Gastroesophageal sphincter (tissue), 4 donors: ENCODE measurements at regions not wholly inside any gene's neighbourhood (a gene's known extent, or its start where the extent isn't known, plus 50 kb on each side); places are given as distances from the start of the nearest gene placed in this dataset.

ENCODE experiments used
- ATAC-seq: fragments of 150-250 bp; one replicate; pipeline ENCODE4 v1.9.1; 2016; ENCODE audit warnings: mild to moderate bottlenecking, moderate library complexity
- H3K27ac ChIP-seq, 4 donors: fragments of 200-600 bp; sonication (generic) in 3 of 4; 1 replicate in 3 of 4; 2 replicates in 1 of 4; pipeline ENCODE4 v1.5.1; 2016 to 2019
- H3K27me3 ChIP-seq: fragments of 200-600 bp; sonication (generic); one replicate; pipeline ENCODE4 v1.5.1; 2019
- H3K36me3 ChIP-seq, 2 donors: fragments of 200-600 bp; sonication (generic); one replicate each; pipeline ENCODE4 v1.5.1; 2019; ENCODE audit warnings: control low read depth in 1 of 2
- H3K4me1 ChIP-seq, 3 donors: fragments of 200-600 bp; sonication (generic); 1 replicate in 2 of 3; 2 replicates in 1 of 3; pipeline ENCODE4 v1.5.1; 2016 to 2019; ENCODE audit warnings: control low read depth in 2 of 3
- H3K4me3 ChIP-seq, 2 donors: fragments of 200-600 bp; sonication (generic); one replicate each; pipeline ENCODE4 v1.5.1; 2019; ENCODE audit warnings: mild to moderate bottlenecking in 1 of 2, moderate library complexity in 1 of 2
- H3K9me3 ChIP-seq, 3 donors: fragments of 200-600 bp; sonication (generic); one replicate each; pipeline ENCODE4 v1.5.1; 2017 to 2019; ENCODE audit warnings: control low read depth in 2 of 3
- EP300 ChIP-seq: sonication (generic); formaldehyde crosslinking; IDR thresholded peaks from one replicate; pipeline ENCODE4 v1.6.1; 2017; ENCODE audit warnings: antibody characterized with exemption, mild to moderate bottlenecking
- POLR2A ChIP-seq, 2 donors: fragments of 450-650 bp; IDR thresholded peaks; one replicate each; pipeline ENCODE4 v1.6.1; 2017; ENCODE audit warnings: antibody characterized with exemption in 2 of 2, mild to moderate bottlenecking in 2 of 2, moderate library complexity in 1 of 2
- POLR2AphosphoS5 ChIP-seq: sonication (generic); formaldehyde crosslinking; IDR thresholded peaks from one replicate; pipeline ENCODE4 v1.6.1; 2017; ENCODE audit warnings: antibody characterized with exemption
- WGBS, 2 donors: methylation state at CpG; one replicate each; pipeline ENCODE4 v1.1.5; 2018; ENCODE audit warnings: low coverage in 1 of 2; 5-methylcytosine and 5-hydroxymethylcytosine counted together
- TF ChIP-seq, protein P1 (sequence below), 4 experiments: fragments of 200-600 bp in 2 of 4; fragments of 450-650 bp in 2 of 4; sonication (generic) in 1 of 4; IDR thresholded peaks; one replicate each; pipeline ENCODE4 v1.5.1; 2017 to 2019; ENCODE audit warnings: antibody characterized with exemption in 4 of 4, mild to moderate bottlenecking in 2 of 4, moderate library complexity in 2 of 4

DNA sequence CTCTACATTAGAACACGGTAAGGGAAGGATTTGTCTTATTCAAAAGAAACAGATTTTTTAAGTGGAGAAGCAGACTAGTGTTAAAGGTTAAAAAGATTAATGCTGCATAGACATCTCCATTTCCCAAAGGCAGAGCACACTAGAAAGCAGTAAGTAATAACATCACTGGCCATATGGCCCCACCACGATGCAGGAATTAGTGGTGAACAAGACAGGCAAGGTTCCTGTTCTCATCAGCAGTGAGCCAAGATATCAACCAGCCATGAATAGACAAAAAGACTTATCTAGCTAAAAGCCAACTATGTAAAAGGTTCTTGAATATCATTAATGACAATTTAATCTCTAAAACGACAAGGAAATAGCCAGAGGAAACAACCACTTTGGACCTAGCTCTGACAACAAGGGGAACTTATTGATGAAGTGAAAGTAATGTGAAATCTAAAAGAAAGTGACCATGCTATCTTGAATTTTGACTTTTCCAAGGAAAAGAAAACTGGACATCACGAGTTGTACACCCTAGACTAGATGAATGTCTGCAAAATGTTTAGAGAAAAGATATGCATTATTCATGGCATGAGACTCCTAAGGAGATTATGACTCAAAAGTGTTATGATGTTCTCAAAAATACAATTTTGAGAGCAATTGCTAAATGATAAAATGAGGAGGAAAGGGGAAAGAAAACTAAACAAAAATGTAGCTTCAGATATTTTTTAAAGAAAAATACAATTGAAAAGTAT is 157.9 kb upstream of the STXBP5 start:
- no peaks in the 10 kb centered on the region for H3K36me3 ChIP-seq
- H3K9me3 ChIP-seq: peaks cover 0 to 10% (median 0%) of the 10 kb centered on the region in 3 donors
- H3K27ac ChIP-seq: no peak overlapping the region
- no peaks in the 10 kb centered on the region for H3K4me1 ChIP-seq
- no peak for TF ChIP-seq POLR2A (IDR thresholded peaks at IDR 0.05)
- TF ChIP-seq, protein P1, sequence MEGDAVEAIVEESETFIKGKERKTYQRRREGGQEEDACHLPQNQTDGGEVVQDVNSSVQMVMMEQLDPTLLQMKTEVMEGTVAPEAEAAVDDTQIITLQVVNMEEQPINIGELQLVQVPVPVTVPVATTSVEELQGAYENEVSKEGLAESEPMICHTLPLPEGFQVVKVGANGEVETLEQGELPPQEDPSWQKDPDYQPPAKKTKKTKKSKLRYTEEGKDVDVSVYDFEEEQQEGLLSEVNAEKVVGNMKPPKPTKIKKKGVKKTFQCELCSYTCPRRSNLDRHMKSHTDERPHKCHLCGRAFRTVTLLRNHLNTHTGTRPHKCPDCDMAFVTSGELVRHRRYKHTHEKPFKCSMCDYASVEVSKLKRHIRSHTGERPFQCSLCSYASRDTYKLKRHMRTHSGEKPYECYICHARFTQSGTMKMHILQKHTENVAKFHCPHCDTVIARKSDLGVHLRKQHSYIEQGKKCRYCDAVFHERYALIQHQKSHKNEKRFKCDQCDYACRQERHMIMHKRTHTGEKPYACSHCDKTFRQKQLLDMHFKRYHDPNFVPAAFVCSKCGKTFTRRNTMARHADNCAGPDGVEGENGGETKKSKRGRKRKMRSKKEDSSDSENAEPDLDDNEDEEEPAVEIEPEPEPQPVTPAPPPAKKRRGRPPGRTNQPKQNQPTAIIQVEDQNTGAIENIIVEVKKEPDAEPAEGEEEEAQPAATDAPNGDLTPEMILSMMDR (IDR thresholded peaks at IDR 0.05): no peak
- H3K27me3 ChIP-seq: no peaks in the 10 kb centered on the region
- no peak overlapping the region for H3K4me3 ChIP-seq
- WGBS, 2 donors: 29 to 59% methylated on average over 2 to 4 of the region's 4 CpGs
- no peak for ATAC-seq

DNA sequence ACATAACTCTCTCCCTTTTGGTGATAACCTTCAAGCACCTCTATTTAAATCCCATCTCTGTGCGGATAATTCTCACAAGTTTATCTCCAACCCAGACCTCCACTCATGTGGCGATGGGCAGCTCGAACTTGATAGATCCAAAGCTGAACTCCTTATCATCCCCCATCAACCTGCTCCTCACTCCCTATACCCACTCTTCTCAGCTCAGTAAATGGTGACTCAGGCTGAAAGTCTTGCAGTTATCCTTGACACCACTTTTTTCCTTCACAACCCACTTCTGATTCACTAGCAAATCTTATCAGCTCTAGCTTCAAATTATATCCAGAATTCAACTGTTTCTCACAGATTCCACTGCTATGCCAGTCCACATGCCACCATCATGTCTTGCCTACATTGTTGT is 155.3 kb upstream of the STXBP5 start:
- Histone ChIP-seq H3K27ac (no peak overlapping the region), H3K9me3 (peaks cover 0 to 4% (median 0%) of the 10 kb centered on the region in 3 donors), H3K27me3 (no peaks in the 10 kb centered on the region), H3K4me3 (no peak overlapping the region), H3K36me3 (no peaks in the 10 kb centered on the region), H3K4me1 (no peaks in the 10 kb centered on the region)
- ATAC-seq: no peak
- 95 to 100% methylated on average over 3 of the region's 3 CpGs for WGBS, 2 donors
- TF ChIP-seq POLR2AphosphoS5 (no peak), POLR2A (IDR thresholded peaks at IDR 0.05) (no peak), EP300 (no peak)
- TF ChIP-seq, protein P1 (IDR thresholded peaks at IDR 0.05): no peak

DNA sequence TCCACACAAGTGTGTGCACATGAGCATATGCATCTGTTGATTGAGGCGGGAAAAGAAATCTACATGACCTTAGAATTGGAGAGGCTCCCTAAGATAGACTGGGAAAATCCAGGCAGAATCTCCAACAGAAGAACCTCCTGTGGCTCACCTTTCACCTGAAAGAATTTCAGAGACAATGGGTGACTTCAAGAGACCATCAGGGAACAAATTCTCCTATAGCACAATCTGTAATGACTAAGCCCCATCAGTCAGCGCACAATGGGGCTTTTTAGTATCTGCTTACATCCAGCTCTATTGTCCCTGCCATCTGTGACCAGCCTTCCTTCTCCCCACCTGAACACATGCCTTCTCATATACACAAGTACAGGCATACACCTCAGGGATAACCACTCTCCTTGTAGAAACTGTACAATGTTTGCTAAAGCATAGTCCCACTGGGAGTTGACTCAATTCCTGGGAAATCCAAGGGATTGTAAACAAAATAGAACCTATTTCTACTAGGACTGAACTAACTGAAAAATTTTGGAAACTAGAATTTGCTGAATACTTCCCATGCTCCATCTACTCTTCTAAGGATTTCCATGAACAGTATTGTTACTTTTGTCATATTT is 150.8 kb upstream of the STXBP5 start:
- no peak for TF ChIP-seq POLR2AphosphoS5
- TF ChIP-seq, protein P1 (IDR thresholded peaks at IDR 0.05): no peak
- TF ChIP-seq EP300: no peak
- TF ChIP-seq POLR2A (IDR thresholded peaks at IDR 0.05): no peak
- H3K4me1 ChIP-seq: no peaks in the 10 kb centered on the region
- ATAC-seq: no peak
- H3K4me3 ChIP-seq: no peak overlapping the region
- H3K27ac ChIP-seq: no peak overlapping the region
- WGBS, 2 donors: 86 to 95% methylated on average over 2 of the region's 2 CpGs
- H3K9me3 ChIP-seq: no peaks in the 10 kb centered on the region
- no peaks in the 10 kb centered on the region for H3K27me3 ChIP-seq
- H3K36me3 ChIP-seq: no peaks in the 10 kb centered on the region

DNA sequence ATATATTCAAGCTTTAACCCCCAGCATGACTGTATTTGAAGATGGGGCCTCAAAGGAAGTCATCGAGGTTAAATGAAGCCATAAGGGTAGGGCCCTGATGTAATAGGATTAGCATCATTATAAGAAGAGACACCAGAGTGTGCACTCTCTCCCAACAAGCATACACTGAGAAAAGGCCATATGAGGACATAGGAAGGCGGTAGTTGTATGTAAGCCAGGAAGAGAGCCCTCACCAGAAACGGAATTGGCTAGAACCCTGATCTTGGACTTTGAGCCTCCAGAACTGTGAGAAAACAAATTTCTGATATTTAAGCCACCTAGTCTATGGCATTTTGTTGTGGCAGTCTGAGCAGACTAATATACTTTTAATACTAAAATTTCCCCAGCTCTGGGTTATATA is 150.1 kb upstream of the STXBP5 start:
- 79% methylated on average over 3 of the region's 3 CpGs for WGBS, 2 donors
- no peaks in the 10 kb centered on the region for H3K4me1 ChIP-seq

More for the DNA sequence above, 150.1 kb upstream of the STXBP5 start:
- no peaks in the 10 kb centered on the region for H3K27me3 ChIP-seq
- ATAC-seq: no peak
- H3K36me3 ChIP-seq: no peaks in the 10 kb centered on the region
- TF ChIP-seq, protein P1 (IDR thresholded peaks at IDR 0.05): no peak
- TF ChIP-seq POLR2A (IDR thresholded peaks at IDR 0.05): no peak
- no peak overlapping the region for H3K27ac ChIP-seq
- H3K9me3 ChIP-seq: no peaks in the 10 kb centered on the region
- no peak overlapping the region for H3K4me3 ChIP-seq
